ENCODE measurements at regions not wholly inside any gene's neighbourhood (a gene's known extent, or its start where the extent isn't known, plus 50 kb on each side); places are given as distances from the start of the nearest gene placed in this dataset.

DNA sequence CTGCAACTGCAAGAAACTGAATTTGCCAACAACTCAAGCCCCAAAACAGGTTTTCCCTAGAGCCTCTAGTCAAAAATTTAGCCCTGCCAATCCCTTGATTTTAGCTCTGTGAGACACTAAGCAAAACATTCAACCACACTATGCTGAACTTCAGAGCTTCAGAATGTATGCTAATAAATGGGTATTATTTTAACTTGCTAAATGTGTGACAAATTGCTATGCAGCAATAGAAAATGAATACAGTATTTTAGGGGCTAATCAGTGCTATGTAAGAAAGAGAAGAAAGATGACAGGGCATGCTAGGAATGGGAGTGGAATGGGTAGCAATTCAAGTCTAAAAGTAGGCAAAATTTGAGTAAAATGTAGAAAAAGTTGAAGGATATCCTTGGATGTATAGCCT, 223.9 kb upstream of the NOL4 start:
- ChIA-PET POLR2A (ENCODE audit: partially characterized antibody) (no interaction called here), CTCF (ENCODE audit: partially characterized antibody) (no interaction called here)
- no peak overlapping the region for H2BK20ac ChIP-seq (ENCODE audit: low read length)
- no peak overlapping the region for H2AK5ac ChIP-seq (ENCODE audit: low read depth, low read length)
- no peaks in the 10 kb centered on the region for H3K23me2 ChIP-seq (ENCODE audit: low read depth, low read length)
- no peaks in the 10 kb centered on the region for H3K36me3 ChIP-seq (ENCODE audit: control insufficient read depth in 2 of 4, insufficient read depth in 4 of 4, low read length in 3 of 4)
- no peak overlapping the region for H3K27ac ChIP-seq (ENCODE audit: low read depth, low read length)
- H3K18ac ChIP-seq (ENCODE audit: extremely low read depth, low read length), result no peak overlapping the region
- no peak overlapping the region for H4K8ac ChIP-seq (ENCODE audit: extremely low read depth, insufficient read depth, low read length)
- no peak overlapping the region for H3K4ac ChIP-seq (replicated peaks; ENCODE audit: insufficient read length, low read depth, low read length)
- no peaks in the 10 kb centered on the region for H4K20me1 ChIP-seq (replicated peaks in 1 of 2; ENCODE audit: control insufficient read depth in 1 of 2, insufficient read depth in 2 of 2, low read length in 2 of 2)
- H3K4me1 ChIP-seq (replicated peaks in 1 of 4; ENCODE audit: control insufficient read depth in 3 of 4, insufficient read depth in 4 of 4, low read length in 3 of 4), result no peaks in the 10 kb centered on the region
- H2BK120ac ChIP-seq (replicated peaks; ENCODE audit: low read depth, low read length), result no peak overlapping the region
- no peaks in the 10 kb centered on the region for H3K27me3 ChIP-seq (replicated peaks in 1 of 4; ENCODE audit: control insufficient read depth in 3 of 4, extremely low read depth in 1 of 4, insufficient read depth in 3 of 4, low read length in 3 of 4)
- H2BK12ac ChIP-seq (ENCODE audit: low read depth, low read length), result no peak overlapping the region
- H3K14ac ChIP-seq (ENCODE audit: insufficient read length), result no peak overlapping the region
- no peak overlapping the region for H3K9ac ChIP-seq (replicated peaks in 1 of 4; ENCODE audit: extremely low read depth in 1 of 4, low read depth in 3 of 4, low read length in 3 of 4)
- H3K23ac ChIP-seq (ENCODE audit: insufficient read length), result no peak overlapping the region
- H2BK15ac ChIP-seq (ENCODE audit: low read length), result no peak overlapping the region
- H3K4me2 ChIP-seq (ENCODE audit: insufficient read depth in 1 of 2, low read depth in 2 of 2, low read length in 2 of 2), result no peak overlapping the region
- no peak overlapping the region for H2BK5ac ChIP-seq (ENCODE audit: low read depth, low read length)
- H3K56ac ChIP-seq (replicated peaks; ENCODE audit: insufficient read length, low read depth, low read length), result no peak overlapping the region
- no peak overlapping the region for H4K91ac ChIP-seq (replicated peaks; ENCODE audit: insufficient read length, low read length)
- DNase-seq (ENCODE audit: low read depth in 1 of 2, low spot score in 2 of 2) (no peak), FAIRE-seq (no peak)
- no peaks in the 10 kb centered on the region for H3K9me3 ChIP-seq (ENCODE audit: insufficient read depth in 2 of 2, low read depth in 1 of 2, low read length in 1 of 2)
- H4K5ac ChIP-seq (ENCODE audit: insufficient read length, low read depth, low read length), result no peak overlapping the region
- no peaks in the 10 kb centered on the region for H3K79me1 ChIP-seq (ENCODE audit: low read depth, low read length)
- no peak overlapping the region for H3K4me3 ChIP-seq (ENCODE audit: extremely low read depth in 1 of 4, insufficient read depth in 2 of 4, low read depth in 3 of 4, low read length in 4 of 4)
- H3K79me2 ChIP-seq (ENCODE audit: control insufficient read depth in 1 of 2, insufficient read depth in 2 of 2, low read length in 2 of 2), result no peaks in the 10 kb centered on the region
- H2AFZ ChIP-seq (ENCODE audit: low read length), result no peak overlapping the region
- TF ChIP-seq, protein P1, sequence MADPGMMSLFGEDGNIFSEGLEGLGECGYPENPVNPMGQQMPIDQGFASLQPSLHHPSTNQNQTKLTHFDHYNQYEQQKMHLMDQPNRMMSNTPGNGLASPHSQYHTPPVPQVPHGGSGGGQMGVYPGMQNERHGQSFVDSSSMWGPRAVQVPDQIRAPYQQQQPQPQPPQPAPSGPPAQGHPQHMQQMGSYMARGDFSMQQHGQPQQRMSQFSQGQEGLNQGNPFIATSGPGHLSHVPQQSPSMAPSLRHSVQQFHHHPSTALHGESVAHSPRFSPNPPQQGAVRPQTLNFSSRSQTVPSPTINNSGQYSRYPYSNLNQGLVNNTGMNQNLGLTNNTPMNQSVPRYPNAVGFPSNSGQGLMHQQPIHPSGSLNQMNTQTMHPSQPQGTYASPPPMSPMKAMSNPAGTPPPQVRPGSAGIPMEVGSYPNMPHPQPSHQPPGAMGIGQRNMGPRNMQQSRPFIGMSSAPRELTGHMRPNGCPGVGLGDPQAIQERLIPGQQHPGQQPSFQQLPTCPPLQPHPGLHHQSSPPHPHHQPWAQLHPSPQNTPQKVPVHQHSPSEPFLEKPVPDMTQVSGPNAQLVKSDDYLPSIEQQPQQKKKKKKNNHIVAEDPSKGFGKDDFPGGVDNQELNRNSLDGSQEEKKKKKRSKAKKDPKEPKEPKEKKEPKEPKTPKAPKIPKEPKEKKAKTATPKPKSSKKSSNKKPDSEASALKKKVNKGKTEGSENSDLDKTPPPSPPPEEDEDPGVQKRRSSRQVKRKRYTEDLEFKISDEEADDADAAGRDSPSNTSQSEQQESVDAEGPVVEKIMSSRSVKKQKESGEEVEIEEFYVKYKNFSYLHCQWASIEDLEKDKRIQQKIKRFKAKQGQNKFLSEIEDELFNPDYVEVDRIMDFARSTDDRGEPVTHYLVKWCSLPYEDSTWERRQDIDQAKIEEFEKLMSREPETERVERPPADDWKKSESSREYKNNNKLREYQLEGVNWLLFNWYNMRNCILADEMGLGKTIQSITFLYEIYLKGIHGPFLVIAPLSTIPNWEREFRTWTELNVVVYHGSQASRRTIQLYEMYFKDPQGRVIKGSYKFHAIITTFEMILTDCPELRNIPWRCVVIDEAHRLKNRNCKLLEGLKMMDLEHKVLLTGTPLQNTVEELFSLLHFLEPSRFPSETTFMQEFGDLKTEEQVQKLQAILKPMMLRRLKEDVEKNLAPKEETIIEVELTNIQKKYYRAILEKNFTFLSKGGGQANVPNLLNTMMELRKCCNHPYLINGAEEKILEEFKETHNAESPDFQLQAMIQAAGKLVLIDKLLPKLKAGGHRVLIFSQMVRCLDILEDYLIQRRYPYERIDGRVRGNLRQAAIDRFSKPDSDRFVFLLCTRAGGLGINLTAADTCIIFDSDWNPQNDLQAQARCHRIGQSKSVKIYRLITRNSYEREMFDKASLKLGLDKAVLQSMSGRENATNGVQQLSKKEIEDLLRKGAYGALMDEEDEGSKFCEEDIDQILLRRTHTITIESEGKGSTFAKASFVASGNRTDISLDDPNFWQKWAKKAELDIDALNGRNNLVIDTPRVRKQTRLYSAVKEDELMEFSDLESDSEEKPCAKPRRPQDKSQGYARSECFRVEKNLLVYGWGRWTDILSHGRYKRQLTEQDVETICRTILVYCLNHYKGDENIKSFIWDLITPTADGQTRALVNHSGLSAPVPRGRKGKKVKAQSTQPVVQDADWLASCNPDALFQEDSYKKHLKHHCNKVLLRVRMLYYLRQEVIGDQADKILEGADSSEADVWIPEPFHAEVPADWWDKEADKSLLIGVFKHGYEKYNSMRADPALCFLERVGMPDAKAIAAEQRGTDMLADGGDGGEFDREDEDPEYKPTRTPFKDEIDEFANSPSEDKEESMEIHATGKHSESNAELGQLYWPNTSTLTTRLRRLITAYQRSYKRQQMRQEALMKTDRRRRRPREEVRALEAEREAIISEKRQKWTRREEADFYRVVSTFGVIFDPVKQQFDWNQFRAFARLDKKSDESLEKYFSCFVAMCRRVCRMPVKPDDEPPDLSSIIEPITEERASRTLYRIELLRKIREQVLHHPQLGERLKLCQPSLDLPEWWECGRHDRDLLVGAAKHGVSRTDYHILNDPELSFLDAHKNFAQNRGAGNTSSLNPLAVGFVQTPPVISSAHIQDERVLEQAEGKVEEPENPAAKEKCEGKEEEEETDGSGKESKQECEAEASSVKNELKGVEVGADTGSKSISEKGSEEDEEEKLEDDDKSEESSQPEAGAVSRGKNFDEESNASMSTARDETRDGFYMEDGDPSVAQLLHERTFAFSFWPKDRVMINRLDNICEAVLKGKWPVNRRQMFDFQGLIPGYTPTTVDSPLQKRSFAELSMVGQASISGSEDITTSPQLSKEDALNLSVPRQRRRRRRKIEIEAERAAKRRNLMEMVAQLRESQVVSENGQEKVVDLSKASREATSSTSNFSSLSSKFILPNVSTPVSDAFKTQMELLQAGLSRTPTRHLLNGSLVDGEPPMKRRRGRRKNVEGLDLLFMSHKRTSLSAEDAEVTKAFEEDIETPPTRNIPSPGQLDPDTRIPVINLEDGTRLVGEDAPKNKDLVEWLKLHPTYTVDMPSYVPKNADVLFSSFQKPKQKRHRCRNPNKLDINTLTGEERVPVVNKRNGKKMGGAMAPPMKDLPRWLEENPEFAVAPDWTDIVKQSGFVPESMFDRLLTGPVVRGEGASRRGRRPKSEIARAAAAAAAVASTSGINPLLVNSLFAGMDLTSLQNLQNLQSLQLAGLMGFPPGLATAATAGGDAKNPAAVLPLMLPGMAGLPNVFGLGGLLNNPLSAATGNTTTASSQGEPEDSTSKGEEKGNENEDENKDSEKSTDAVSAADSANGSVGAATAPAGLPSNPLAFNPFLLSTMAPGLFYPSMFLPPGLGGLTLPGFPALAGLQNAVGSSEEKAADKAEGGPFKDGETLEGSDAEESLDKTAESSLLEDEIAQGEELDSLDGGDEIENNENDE (IDR thresholded peaks at IDR 0.05; ENCODE audit: insufficient replicate concordance, low read length), result no peak
- TF ChIP-seq PHF8 (conservative IDR thresholded peaks at IDR 0.05; ENCODE audit: low read depth, low read length), result no peak
